ENCODE measurements at regions not wholly inside any gene's neighbourhood (a gene's known extent, or its start where the extent isn't known, plus 50 kb on each side); places are given as distances from the start of the nearest gene placed in this dataset.

GRCh38 chr3:144197582-144197981 is 226.0 kb downstream of the DIPK2A start:
- CTCF ChIA-PET = no interaction called here
- TF ChIP-seq CTCF (IDR thresholded peaks at IDR 0.05; ENCODE audit: insufficient read depth, low read length, missing control alignments) = no peak
- POLR2A ChIA-PET = no interaction called here
- no peak for DNase-seq (ENCODE audit: low read depth, low spot score)
- no peak overlapping the region for H3K4me3 ChIP-seq (ENCODE audit: low read depth, low read length)

- no peak overlapping the region for H3K4me3 ChIP-seq (ENCODE audit: low read depth, low read length)
- ChIA-PET CTCF (no interaction called here), POLR2A (no interaction called here)
- no peak for DNase-seq (ENCODE audit: low read depth, low spot score)
- no peak for TF ChIP-seq CTCF (IDR thresholded peaks at IDR 0.05; ENCODE audit: insufficient read depth, low read length, missing control alignments)
Measured at GRCh38 chr3:144200004-144200403, 228.4 kb downstream of the DIPK2A start.

GRCh38 chr3:144200466-144200865 is 228.8 kb downstream of the DIPK2A start:
- no peak overlapping the region for H3K4me3 ChIP-seq (ENCODE audit: low read depth, low read length)
- TF ChIP-seq CTCF (IDR thresholded peaks at IDR 0.05; ENCODE audit: insufficient read depth, low read length, missing control alignments) = no peak
- CTCF ChIA-PET = no interaction called here
- no peak for DNase-seq (ENCODE audit: low read depth, low spot score)
- POLR2A ChIA-PET = no interaction called here

GRCh38 chr3:144221761-144222160 is 250.1 kb downstream of the DIPK2A start:
- no peak for TF ChIP-seq CTCF (IDR thresholded peaks at IDR 0.05; ENCODE audit: insufficient read depth, low read length, missing control alignments)
- no peak overlapping the region for H3K4me3 ChIP-seq (ENCODE audit: low read depth, low read length)
- CTCF ChIA-PET = no interaction called here
- no peak for DNase-seq (ENCODE audit: low read depth, low spot score)
- POLR2A ChIA-PET = no interaction called here

GRCh38 chr3:144229330-144229729 is 257.7 kb downstream of the DIPK2A start:
- no peak for TF ChIP-seq CTCF (IDR thresholded peaks at IDR 0.05; ENCODE audit: insufficient read depth, low read length, missing control alignments)
- ChIA-PET POLR2A (no interaction called here), CTCF (no interaction called here)
- no peak overlapping the region for H3K4me3 ChIP-seq (ENCODE audit: low read depth, low read length)
- no peak for DNase-seq (ENCODE audit: low read depth, low spot score)

- DNase-seq (ENCODE audit: low read depth, low spot score) = no peak
- no peak for TF ChIP-seq CTCF (IDR thresholded peaks at IDR 0.05; ENCODE audit: insufficient read depth, low read length, missing control alignments)
- ChIA-PET CTCF (no interaction called here), POLR2A (no interaction called here)
- H3K4me3 ChIP-seq (ENCODE audit: low read depth, low read length) = no peak overlapping the region
Measured at GRCh38 chr3:144229953-144230352, 258.3 kb downstream of the DIPK2A start.

All from AG04449 (cell line).